ENCODE measurements at regions not wholly inside any gene's neighbourhood (a gene's known extent, or its start where the extent isn't known, plus 50 kb on each side); places are given as distances from the start of the nearest gene placed in this dataset.

GRCh38 chr2:12059616-12060441 is 313.4 kb downstream of the LPIN1 start:
- no peak for TF ChIP-seq POLR2A (IDR thresholded peaks at IDR 0.05)
- no peak for TF ChIP-seq CTCF (IDR thresholded peaks at IDR 0.05)
